ENCODE measurements at regions not wholly inside any gene's neighbourhood (a gene's known extent, or its start where the extent isn't known, plus 50 kb on each side); places are given as distances from the start of the nearest gene placed in this dataset.

GRCh38 chr3:94694894-94695293, 632.0 kb downstream of the NSUN3 start:
- no peak for DNase-seq

- DNase-seq, result no peak
Observed at GRCh38 chr3:94704467-94704866, 641.6 kb downstream of the NSUN3 start.

DNA sequence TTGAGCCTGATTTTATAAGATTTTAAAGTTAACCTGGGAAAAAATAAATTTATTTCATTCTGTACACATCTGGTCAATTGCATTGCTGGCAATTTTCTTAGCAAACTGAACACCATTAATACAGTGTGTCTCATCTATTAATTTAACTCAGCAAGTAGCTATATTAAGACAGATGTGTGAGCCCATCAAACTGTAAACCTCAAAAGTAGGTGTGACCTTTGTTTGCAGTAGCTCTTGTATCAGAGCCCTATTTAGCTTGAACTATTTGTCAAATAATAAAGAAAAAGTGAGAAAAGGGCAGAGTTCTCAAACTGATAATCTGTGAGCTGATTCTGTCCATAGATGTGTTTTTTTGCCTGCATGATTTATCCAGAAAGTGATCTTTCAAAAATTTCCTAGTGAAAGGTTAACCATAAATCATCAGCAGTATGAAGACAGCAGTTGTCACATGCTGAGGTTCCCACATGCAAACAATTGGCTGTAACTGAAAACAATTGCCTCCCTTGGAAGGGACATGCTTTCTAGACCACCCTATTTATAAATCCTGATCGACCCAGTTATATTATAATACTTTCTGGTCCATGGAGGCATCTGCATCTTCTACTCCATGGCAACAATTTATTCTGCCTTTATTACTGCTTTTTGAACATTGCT, 646.5 kb downstream of the NSUN3 start:
- no peak for DNase-seq

GRCh38 chr3:94714194-94714593, 651.3 kb downstream of the NSUN3 start:
- no peak for DNase-seq

DNA sequence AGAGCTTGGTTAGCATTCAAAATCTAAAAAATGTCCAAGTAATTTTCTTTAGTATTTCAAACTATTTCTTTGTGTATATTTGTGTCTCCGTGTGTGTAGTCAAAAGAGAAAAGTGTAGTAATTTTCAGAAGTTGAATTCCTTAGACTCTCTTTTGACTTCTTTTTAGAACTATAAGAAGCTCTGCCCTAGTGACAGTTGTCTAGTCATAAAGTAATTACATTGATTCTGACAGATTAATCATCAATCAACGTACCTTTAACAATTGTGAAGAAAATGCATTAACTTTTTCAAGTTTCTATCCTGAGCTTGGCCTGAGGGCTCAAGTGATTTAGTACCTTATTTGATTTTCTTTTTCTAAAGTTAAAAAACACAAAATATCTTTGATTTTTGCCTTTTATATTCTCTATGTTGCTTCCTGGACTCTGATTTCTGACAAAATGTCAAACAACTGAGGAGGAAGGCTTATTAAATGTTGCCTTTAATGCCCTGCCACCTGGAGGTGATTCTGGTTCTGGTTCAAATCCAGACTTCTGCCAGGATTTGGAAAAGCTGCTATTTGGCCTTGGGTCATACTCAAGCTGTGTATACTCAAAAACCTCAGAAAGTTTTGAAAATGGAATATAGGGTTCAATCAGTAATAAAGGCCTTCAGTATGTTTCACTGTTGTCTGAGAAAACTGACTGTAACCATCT, 653.6 kb downstream of the NSUN3 start:
- DNase-seq, result no peak

DNA sequence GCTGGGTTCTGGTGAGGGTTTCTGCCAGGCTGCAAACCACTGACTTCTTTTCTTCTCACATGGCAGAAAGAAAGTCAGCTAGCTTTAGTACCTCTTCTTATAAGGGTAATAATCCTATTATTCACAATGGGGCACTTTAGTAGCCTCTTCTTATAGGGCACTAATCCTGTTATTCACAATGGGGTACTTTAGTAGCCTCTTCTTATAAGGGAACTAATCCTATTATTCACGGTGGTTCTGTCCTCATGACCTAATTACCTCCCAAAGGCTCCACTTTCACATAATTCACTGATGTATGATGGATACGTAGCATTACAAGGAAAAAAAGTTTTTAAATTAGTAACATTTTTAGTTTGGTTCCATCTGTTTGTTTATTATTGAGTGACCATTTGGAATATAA, 671.3 kb downstream of the NSUN3 start:
- no peak for DNase-seq

DNA sequence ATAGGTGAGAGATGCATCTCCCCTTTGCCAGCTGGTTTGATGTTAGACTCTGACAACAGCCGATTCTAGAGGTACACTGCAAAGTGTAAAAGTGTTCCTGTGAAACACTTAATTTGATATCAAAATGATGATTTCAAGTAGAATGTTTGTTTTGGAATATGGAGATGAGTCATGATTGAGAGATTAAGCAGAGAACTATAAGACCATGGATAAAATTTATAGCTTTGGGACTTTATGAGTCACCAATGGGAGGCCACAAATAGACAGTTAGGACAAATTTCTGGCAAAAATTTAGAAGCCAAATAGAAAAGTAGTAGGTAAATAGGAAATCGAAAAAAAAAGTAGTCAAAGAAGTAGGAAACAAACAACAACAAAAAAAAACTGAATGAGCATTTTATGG, 672.5 kb downstream of the NSUN3 start:
- no peak for DNase-seq

DNA sequence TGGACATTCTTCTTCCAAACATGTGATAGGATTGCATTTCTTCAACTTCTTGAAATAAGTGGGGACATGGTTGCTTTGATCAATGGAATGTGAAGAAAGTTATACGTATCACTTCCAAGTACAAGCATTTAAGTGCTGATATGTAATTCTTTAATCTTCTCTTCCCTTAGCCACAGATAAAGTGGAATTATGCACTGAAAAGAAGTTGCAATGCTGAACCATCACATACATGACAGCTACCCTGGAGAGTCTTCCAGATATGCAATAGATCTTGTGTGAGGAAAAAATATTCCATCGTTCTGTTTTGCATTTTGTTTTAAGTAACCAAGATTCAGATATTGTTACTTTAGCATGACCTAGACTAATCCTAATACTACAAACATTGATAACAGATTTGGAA, 674.3 kb downstream of the NSUN3 start:
- DNase-seq, result no peak

DNA sequence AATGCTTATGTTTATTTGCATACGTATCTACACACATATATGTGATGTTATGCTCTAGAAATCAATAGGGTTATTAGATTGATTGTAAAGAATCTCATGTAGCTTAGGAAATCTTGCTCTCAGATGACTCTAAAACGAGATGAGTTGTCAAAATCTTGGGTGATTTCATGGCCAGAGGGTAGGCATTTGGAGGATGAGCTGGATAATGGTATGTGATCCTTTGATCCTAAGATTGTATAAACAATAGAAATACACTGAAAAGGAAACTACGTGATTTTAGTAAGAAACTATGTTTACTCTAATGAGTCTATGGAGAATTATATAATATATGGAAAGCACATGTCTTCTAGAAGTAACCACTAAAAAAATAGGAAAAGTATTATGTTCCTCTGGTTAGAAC, 676.6 kb downstream of the NSUN3 start:
- no peak for DNase-seq

GRCh38 chr3:94758751-94759150, 695.9 kb downstream of the NSUN3 start:
- DNase-seq, result no peak

GRCh38 chr3:94772402-94772801, 709.5 kb downstream of the NSUN3 start:
- DNase-seq, result no peak

DNA sequence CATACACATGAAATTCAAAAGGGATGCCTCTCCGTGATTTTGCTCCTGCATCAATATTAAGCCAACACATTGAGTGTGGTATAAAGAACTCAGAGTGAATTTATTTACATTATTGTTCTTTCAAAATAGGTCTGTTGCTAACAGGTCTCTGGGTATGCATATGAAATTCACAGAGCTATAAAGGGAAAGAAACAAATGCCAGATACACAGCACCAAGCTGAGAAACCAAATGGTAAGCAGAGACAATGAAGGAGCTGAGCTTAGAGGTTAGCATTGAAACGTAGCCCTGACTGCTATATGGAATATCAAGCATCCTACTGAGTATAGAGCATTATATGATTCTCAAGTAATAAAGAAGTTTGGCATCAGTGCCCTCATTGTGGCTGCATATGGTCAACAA, 712.9 kb downstream of the NSUN3 start:
- DNase-seq, result no peak

GRCh38 chr3:94776401-94776915, 713.6 kb downstream of the NSUN3 start:
- no peak for DNase-seq

GRCh38 chr3:94778289-94778688, 715.4 kb downstream of the NSUN3 start:
- DNase-seq, result no peak

DNA sequence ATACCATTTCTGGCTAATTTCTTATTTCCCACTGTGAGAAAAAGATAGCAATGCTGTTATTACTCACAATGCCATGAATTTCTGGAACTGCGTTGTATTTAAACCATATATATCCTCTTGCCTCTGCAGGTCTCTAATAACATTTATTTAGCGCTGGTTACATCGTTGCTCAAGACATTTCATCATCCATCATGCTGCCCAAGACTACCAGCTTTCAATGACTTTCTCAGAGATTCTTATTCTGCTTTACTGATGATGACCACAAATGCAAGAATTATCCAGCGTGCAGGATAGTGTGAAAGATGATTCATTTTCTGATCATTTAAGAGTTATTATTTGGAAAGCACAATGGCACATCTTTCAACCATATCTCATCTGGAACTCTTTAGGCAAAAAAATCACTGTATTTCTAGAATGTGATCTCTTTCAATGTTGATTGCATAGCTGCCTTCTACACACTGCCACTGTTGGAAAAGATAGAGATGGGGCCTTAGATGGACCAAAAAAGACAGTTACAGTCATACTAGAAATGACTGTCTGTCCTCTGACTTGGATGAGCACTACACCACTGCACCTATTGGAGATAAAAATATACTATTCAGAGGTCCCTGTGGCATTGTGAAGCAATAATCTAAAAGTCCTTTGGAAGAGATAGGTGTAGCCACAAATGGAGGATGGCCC, 716.1 kb downstream of the NSUN3 start:
- no peak for DNase-seq

DNA sequence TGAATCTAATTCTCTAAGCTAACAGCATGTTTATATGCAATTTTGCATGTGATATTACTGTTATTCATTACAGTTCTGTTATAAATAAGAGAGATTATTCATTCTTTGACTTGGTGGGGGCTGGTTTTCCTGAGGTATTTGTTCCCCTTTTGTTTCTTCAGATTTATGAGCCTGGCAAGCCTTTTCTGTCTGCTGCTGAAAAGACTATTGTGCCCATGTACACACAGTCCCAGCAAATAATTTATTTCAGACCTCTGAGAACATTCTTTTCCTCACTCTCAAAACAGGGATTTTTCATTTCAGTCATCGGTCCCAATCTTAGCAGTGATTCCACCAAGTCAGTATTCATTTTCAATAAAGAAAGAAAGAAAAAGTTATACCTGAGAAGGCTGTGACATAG, 716.8 kb downstream of the NSUN3 start:
- no peak for DNase-seq

- DNase-seq, result no peak
Observed at GRCh38 chr3:94784274-94784673, 721.4 kb downstream of the NSUN3 start.

DNA sequence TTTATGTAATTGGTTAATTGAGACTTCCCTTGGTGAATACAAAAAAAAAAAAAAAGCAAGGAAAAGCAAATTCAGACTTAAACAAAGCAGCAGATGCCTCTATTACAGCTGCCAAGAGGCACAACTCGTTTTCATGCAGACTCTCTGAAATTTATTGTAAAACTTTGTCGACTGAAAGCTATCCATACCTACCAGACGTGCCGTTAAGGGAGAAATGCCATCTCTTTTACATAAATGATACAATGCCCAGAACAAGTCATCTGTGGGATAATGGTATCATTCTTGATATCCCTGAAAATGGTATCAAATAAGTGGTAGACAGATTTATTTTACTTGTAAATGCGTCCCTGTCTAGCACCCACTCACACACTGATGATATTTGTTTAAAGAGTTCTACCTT, 724.2 kb downstream of the NSUN3 start:
- no peak for DNase-seq

GRCh38 chr3:94787734-94788270, 724.9 kb downstream of the NSUN3 start:
- no peak for DNase-seq

DNA sequence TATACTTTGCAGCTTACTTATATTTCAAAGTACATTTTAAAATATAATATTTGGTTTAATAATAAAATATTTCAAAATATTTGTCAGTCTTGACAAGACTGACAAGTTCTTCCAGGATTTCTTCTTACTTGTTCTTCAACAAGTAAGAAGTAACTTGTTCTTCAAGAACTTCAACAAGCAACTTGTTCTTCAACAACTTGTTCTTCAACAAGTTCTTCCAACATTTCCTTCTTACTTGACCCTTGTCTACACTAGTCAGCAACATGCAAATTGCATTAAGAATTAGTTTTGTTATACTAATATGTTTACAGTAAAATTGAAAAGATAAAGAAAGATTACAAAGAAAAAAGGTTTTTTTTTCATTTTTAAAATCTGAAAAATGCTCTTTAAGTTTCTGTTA, 731.7 kb downstream of the NSUN3 start:
- DNase-seq, result no peak

- DNase-seq, result no peak
Observed at GRCh38 chr3:94799420-94800060, 736.7 kb downstream of the NSUN3 start.

DNA sequence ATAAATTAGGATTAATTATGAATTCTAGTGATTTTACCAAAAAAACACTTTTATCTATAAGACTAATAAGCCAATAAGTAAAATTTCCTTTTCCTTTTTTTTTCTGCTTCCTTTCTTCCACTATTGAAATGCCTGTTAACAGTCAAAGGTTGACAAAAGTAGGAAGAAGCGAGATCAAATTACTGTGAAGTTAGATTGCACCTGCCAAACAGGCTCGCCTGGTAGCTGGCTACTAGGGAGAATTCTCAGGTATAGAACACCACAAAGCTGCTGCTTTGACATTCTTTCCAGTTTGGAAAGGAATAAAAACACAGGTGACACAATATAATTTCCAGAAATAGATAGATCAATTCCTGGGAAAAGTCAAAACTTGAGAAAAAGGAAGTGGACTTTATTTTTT, 749.0 kb downstream of the NSUN3 start:
- no peak for DNase-seq
